Lung (tissue), 11 donors: ENCODE measurements at regions not wholly inside any gene's neighbourhood (a gene's known extent, or its start where the extent isn't known, plus 50 kb on each side); places are given as distances from the start of the nearest gene placed in this dataset.

ENCODE experiments used
- ATAC-seq: fragments of 200-7000 bp; cut with Tn5 transposase; one replicate; pipeline ENCODE4 v1.9.1; 2020; ENCODE audit warnings: moderate number of reproducible peaks; ENCODE audit not compliant: insufficient read depth, low FRiP score
- DNase-seq, 3 donors: peaks; one replicate each; pipeline ENCODE4 v3.0.0-alpha.2; 2013 to 2017
- H3K27ac ChIP-seq, 2 donors: one replicate each; pipeline ENCODE4 v1.5.1; 2013; ENCODE audit warnings: mild to moderate bottlenecking in 2 of 2, moderate library complexity in 2 of 2, control low read depth in 1 of 2, inconsistent platforms in 1 of 2, low read depth in 1 of 2, low read length in 1 of 2
- H3K27me3 ChIP-seq, 3 donors: one replicate each; pipeline ENCODE4 v1.5.1; 2013; ENCODE audit warnings: low read length in 2 of 3; ENCODE audit not compliant: control insufficient read depth in 3 of 3, insufficient read depth in 3 of 3
- H3K36me3 ChIP-seq, 4 donors: one replicate each; pipeline ENCODE4 v1.5.1; 2013; ENCODE audit warnings: low read length in 4 of 4, mild to moderate bottlenecking in 1 of 4, moderate library complexity in 1 of 4; ENCODE audit not compliant: control insufficient read depth in 4 of 4, insufficient read depth in 4 of 4
- H3K4me1 ChIP-seq, 5 donors: one replicate each; pipeline ENCODE4 v1.5.1; 2013; ENCODE audit warnings: low read length in 5 of 5, mild to moderate bottlenecking in 2 of 5, moderate library complexity in 1 of 5; ENCODE audit not compliant: control insufficient read depth in 5 of 5, insufficient read depth in 5 of 5
- H3K4me3 ChIP-seq: one replicate; pipeline ENCODE4 v1.5.1; 2013; ENCODE audit warnings: mild to moderate bottlenecking, control low read depth, moderate library complexity
- H3K9ac ChIP-seq, 2 donors: one replicate each; pipeline ENCODE4 v1.5.1; 2013; ENCODE audit warnings: low read length in 2 of 2, control low read depth in 1 of 2; ENCODE audit not compliant: insufficient read depth in 1 of 2
- H3K9me3 ChIP-seq, 4 donors: one replicate each; pipeline ENCODE4 v1.5.1; 2013; ENCODE audit warnings: low read length in 3 of 4, mild to moderate bottlenecking in 1 of 4, moderate library complexity in 1 of 4; ENCODE audit not compliant: control insufficient read depth in 4 of 4, insufficient read depth in 3 of 4
- WGBS, 2 donors: extraction: QIAGEN DNeasy Blood & Tissue Kit; methylation state at CpG; one replicate each; pipeline ENCODE4 v1.1.7; 2013; 5-methylcytosine and 5-hydroxymethylcytosine counted together
- TF ChIP-seq, protein P1 (sequence below): IDR thresholded peaks from 2 replicates; pipeline ENCODE4 v1.5.1; 2012; ENCODE audit warnings: mild to moderate bottlenecking; ENCODE audit errors: control extremely low read depth, extremely low read depth
- donor health status: control.
- donor health status: control.
- donor health status: Bipolar disorder and iron deficiency.
- donor health status: healthy.
- donor health status: DM: yes; HTN: yes; CAD: no.

DNA sequence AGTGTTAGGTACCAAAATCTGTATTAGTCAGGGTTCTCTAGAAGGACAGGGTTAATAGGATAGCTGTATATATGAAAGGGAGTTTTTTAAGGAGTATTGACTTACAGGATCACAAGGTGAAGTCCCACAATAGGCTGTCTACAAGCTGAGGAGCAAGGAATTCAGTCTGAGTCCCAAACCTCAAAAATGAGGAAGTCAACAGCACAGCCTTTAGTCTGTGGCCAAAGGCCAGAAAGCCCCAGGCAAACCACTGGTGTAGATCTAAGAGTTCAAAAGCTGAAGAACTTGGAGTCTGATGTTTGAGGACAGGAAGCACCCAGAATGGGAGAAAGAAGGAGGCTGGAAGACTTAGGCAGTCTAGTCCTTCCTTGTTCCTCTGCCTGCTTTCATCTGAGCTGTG, 487.5 kb upstream of the CHRM3 start:
- H3K4me3 ChIP-seq: no peak overlapping the region
- no peaks in the 10 kb centered on the region for H3K27me3 ChIP-seq
- TF ChIP-seq, protein P1, sequence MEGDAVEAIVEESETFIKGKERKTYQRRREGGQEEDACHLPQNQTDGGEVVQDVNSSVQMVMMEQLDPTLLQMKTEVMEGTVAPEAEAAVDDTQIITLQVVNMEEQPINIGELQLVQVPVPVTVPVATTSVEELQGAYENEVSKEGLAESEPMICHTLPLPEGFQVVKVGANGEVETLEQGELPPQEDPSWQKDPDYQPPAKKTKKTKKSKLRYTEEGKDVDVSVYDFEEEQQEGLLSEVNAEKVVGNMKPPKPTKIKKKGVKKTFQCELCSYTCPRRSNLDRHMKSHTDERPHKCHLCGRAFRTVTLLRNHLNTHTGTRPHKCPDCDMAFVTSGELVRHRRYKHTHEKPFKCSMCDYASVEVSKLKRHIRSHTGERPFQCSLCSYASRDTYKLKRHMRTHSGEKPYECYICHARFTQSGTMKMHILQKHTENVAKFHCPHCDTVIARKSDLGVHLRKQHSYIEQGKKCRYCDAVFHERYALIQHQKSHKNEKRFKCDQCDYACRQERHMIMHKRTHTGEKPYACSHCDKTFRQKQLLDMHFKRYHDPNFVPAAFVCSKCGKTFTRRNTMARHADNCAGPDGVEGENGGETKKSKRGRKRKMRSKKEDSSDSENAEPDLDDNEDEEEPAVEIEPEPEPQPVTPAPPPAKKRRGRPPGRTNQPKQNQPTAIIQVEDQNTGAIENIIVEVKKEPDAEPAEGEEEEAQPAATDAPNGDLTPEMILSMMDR: no peak
- DNase-seq (no peak), ATAC-seq (no peak)
- no peaks in the 10 kb centered on the region for H3K4me1 ChIP-seq
- H3K9ac ChIP-seq: no peak overlapping the region
- no peaks in the 10 kb centered on the region for H3K36me3 ChIP-seq
- H3K9me3 ChIP-seq: peaks cover 0 to 3% (median 1%) of the 10 kb centered on the region in 4 donors
- no peak overlapping the region for H3K27ac ChIP-seq

DNA sequence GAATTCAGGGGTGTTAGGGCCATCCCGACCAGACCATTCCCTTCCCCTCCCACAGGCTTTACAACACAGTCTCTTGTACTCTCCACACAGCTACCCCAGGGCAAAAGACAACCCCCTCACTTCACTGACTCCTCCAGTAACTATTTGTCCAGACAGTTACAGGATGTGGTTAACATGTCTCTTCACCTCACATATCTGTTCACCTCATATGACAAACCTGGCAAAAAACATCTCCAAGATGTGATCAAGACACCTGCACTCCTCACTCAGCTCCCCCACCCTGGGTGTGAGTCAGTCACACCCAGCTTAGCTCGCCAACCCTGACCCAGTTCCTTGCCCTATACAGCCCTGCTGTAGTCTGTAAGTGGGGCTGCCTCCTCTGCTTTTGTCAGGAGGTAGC, 490.5 kb upstream of the CHRM3 start:
- TF ChIP-seq, protein P1: no peak
- no peak overlapping the region for H3K27ac ChIP-seq
- no peak overlapping the region for H3K9ac ChIP-seq
- H3K9me3 ChIP-seq: peaks cover 0 to 3% (median 1%) of the 10 kb centered on the region in 4 donors
- ATAC-seq (no peak), DNase-seq (no peak)
- WGBS, 2 donors: 63 to 72% methylated on average over 2 of the region's 2 CpGs
- H3K27me3 ChIP-seq: no peaks in the 10 kb centered on the region
- H3K4me3 ChIP-seq: no peak overlapping the region
- no peaks in the 10 kb centered on the region for H3K36me3 ChIP-seq
- no peaks in the 10 kb centered on the region for H3K4me1 ChIP-seq

DNA sequence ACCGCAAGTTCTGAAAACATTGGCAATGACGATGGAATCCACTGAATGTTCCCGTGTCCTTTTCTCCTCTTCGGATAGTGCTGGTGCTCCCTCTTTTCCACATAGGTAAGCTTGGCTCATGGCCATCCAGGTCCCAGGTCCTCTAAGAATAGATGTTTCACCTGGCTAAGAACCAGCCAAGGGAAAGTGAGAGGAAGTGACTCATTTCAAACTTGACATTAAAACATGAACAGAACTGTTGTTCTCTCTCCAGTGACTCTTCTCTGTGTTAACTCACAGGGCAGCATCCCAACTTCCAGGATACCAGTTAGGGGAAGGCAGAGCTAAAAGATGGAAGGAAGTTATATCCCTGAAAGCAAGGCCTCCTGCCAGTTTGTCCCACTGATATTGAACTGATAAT, 493.8 kb upstream of the CHRM3 start:
- Histone ChIP-seq H3K4me1 (no peaks in the 10 kb centered on the region), H3K4me3 (no peak overlapping the region), H3K27me3 (no peaks in the 10 kb centered on the region), H3K27ac (no peak overlapping the region), H3K9me3 (peaks cover 0 to 2% (median 0%) of the 10 kb centered on the region in 4 donors), H3K36me3 (no peaks in the 10 kb centered on the region), H3K9ac (no peak overlapping the region)
- TF ChIP-seq, protein P1: no peak
- ATAC-seq (no peak), DNase-seq (no peak)
- 68 to 86% methylated on average over 4 of the region's 4 CpGs for WGBS, 2 donors

DNA sequence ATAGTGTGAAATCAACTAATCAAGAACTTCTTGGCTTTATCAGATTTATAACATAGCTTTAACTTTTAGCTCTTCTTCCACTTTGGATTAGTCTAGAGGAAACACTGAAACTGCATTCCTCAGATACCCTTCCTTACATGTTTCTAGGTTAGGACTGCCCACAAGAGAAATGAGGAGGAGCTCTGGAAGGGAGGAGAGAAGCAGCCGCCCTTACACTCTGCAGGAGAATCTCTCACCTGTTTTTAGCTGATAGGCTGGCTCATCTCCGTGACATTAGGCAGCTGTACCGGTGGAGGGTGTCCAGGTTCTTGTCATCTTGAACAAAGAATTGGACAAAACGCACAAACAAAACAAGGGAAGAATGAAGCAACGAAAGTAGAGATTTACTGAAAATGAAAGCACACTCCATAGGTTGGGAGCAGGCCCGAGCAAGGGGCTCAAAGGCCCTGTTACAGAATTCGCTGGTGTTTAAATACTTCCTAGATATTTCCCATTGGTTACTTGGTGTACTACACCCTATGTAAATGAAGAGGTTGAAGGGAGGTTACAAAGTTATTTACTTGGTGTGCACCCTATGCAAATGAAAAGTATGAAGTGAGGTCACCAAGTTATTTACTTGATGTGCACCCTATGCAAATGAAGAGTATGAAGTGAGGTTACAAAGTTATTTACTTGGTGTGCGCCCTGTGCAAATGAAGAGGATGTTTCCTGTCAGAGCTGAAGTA, 524.9 kb upstream of the CHRM3 start:
- DNase-seq (no peak), ATAC-seq (no peak)
- Histone ChIP-seq H3K36me3 (no peaks in the 10 kb centered on the region), H3K9me3 (no peaks in the 10 kb centered on the region), H3K27ac (no peak overlapping the region), H3K27me3 (no peaks in the 10 kb centered on the region), H3K4me1 (no peaks in the 10 kb centered on the region), H3K4me3 (no peak overlapping the region), H3K9ac (no peak overlapping the region)
- TF ChIP-seq, protein P1: no peak
- 77 to 86% methylated on average over 8 of the region's 8 CpGs for WGBS, 2 donors
